Left ventricle myocardium inferior (tissue), 1 donor: ENCODE measurements at regions not wholly inside any gene's neighbourhood (a gene's known extent, or its start where the extent isn't known, plus 50 kb on each side); places are given as distances from the start of the nearest gene placed in this dataset.
"Not testable (repeated sequence)": the region's sequence is repeated elsewhere in the genome, so short reads cannot be mapped to it uniquely, and the experiment has no call there.

Source experiments
- DNase-seq: peaks from one replicate; pipeline ENCODE4 v3.0.0-alpha.2; 2020
- H3K27ac ChIP-seq: fragments of 200-600 bp; replicated peaks from 2 replicates; pipeline ENCODE4 v1.8.0; 2021
- H3K27me3 ChIP-seq: fragments of 200-600 bp; 2 replicates; pipeline ENCODE4 v1.8.0; 2021; ENCODE audit warnings: low read depth
- H3K36me3 ChIP-seq: fragments of 200-600 bp; 2 replicates; pipeline ENCODE4 v1.8.0; 2021
- H3K4me1 ChIP-seq: fragments of 200-600 bp; 2 replicates; pipeline ENCODE4 v1.8.0; 2021
- H3K4me3 ChIP-seq: fragments of 200-600 bp; 2 replicates; pipeline ENCODE4 v1.8.0; 2021; ENCODE audit warnings: mild to moderate bottlenecking, moderate library complexity
- H3K9me3 ChIP-seq: fragments of 200-600 bp; replicated peaks from 2 replicates; pipeline ENCODE4 v1.8.0; 2021
- intact Hi-C: fragments of 100-400 bp; cut with micrococcal nuclease; formaldehyde crosslinking; loops from one replicate; pipeline ENCODE4 v1.11.0; 2022
- TF ChIP-seq, protein P1 (sequence below): fragments of 200-600 bp; IDR thresholded peaks from 2 replicates; pipeline ENCODE4 v1.8.0; 2021; ENCODE audit warnings: antibody characterized with exemption, mild to moderate bottlenecking, borderline replicate concordance
- donor health status: DM: no; HTN: yes; CAD: no; lungs with severe emphysema.

DNA sequence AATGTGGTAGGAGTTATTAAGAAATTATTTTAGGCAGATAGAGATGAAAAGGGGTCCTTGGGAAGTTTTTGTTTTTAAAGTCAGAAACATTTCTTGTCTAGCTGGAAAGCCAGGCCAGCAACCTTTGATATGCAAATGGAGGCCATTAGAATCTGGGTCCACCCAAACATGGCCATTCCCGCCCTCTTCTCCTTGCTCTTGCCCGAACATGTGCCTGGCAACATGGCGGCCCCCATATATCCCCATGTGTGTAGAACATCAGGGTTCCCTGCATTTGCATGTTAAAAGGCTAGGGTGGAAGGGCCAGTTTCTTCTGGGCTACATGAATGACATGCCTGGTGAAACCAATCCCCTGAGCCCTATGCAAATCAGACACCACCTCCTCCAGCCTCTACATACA lies 80.7 kb upstream of the PLAC8 start:
- TF ChIP-seq, protein P1, sequence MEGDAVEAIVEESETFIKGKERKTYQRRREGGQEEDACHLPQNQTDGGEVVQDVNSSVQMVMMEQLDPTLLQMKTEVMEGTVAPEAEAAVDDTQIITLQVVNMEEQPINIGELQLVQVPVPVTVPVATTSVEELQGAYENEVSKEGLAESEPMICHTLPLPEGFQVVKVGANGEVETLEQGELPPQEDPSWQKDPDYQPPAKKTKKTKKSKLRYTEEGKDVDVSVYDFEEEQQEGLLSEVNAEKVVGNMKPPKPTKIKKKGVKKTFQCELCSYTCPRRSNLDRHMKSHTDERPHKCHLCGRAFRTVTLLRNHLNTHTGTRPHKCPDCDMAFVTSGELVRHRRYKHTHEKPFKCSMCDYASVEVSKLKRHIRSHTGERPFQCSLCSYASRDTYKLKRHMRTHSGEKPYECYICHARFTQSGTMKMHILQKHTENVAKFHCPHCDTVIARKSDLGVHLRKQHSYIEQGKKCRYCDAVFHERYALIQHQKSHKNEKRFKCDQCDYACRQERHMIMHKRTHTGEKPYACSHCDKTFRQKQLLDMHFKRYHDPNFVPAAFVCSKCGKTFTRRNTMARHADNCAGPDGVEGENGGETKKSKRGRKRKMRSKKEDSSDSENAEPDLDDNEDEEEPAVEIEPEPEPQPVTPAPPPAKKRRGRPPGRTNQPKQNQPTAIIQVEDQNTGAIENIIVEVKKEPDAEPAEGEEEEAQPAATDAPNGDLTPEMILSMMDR = no peak
- no peaks in the 10 kb centered on the region for H3K4me1 ChIP-seq
- DNase-seq = no peak
- H3K27me3 ChIP-seq = no peaks in the 10 kb centered on the region
- H3K9me3 ChIP-seq = peaks cover 11% of the 10 kb centered on the region
- H3K4me3 ChIP-seq = no peak overlapping the region
- no peak overlapping the region for H3K27ac ChIP-seq
- H3K36me3 ChIP-seq = no peaks in the 10 kb centered on the region
- intact Hi-C loops = no loop called here

DNA sequence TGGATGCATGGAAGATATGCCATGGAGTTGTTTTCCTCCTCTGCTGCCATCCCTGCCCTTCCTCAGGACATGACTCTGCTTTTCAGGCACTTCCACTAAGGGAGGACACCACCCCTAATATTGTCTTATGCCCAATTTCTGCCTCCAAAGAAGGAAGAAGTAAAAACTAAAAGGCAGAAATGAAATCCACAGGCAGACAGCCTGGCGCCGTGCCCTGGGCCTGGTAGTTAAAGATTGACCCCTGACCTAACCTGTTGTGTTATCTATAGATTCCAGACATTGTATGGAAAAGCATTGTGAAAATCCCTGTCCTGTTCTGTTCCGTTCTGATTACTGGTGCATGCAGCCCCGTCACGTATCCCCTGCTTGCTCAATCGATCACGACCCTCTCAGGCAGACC lies 80.1 kb upstream of the PLAC8 start:
- H3K4me1 ChIP-seq, H3K36me3 ChIP-seq, H3K27me3 ChIP-seq, H3K27ac ChIP-seq, H3K4me3 ChIP-seq, intact Hi-C loops: not testable (repeated sequence)
- peaks cover 11% of the 10 kb centered on the region for H3K9me3 ChIP-seq
- DNase-seq = peak; percentile 30

DNA sequence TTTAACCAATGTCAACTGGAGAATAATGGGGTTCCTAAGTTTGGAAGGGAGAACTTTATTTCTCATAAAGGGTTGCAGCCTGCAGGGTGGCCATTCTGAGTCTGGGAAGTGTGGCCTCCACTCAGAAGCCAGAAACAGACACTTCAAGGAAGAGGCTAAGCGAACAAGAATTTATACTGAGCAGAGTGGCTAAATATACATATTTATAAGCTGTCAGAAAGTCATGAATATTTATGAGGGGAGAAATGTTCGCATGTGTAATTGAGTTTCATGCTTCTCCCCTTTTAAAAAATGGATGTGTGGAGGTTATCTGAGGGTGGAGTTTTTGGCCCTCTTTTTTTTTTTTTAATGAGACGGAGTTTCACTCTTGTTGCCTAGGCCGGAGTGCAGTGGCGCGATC lies 78.1 kb upstream of the PLAC8 start:
- Histone ChIP-seq H3K27me3 (no peaks in the 10 kb centered on the region), H3K9me3 (no peaks in the 10 kb centered on the region), H3K36me3 (no peaks in the 10 kb centered on the region), H3K4me1 (no peaks in the 10 kb centered on the region), H3K27ac (no peak overlapping the region), H3K4me3 (no peak overlapping the region)
- TF ChIP-seq, protein P1 = no peak
- DNase-seq = no peak
- intact Hi-C loops = no loop called here

DNA sequence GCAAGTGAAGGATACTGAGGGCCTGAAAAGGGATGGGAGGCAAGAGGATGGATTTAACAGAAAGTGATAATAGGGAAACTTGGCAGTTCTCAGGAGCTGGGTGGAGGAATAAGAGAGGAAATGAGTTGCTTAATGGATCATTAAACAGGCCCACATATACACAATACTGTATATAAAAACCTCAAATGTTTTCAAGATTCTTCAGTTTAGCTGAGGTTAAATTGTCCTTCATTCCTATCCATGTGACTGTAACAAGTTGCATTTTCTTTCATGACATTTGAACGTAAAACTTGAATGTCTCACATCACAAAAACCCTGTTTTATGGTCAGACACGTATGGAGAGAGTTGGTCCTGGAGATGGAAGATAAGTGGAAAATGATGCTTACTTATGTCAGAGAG lies 76.5 kb upstream of the PLAC8 start:
- intact Hi-C loops = no loop called here
- Histone ChIP-seq H3K36me3 (no peaks in the 10 kb centered on the region), H3K4me3 (no peak overlapping the region), H3K9me3 (no peaks in the 10 kb centered on the region), H3K4me1 (no peaks in the 10 kb centered on the region), H3K27ac (no peak overlapping the region), H3K27me3 (no peaks in the 10 kb centered on the region)
- TF ChIP-seq, protein P1 = no peak
- DNase-seq = no peak

DNA sequence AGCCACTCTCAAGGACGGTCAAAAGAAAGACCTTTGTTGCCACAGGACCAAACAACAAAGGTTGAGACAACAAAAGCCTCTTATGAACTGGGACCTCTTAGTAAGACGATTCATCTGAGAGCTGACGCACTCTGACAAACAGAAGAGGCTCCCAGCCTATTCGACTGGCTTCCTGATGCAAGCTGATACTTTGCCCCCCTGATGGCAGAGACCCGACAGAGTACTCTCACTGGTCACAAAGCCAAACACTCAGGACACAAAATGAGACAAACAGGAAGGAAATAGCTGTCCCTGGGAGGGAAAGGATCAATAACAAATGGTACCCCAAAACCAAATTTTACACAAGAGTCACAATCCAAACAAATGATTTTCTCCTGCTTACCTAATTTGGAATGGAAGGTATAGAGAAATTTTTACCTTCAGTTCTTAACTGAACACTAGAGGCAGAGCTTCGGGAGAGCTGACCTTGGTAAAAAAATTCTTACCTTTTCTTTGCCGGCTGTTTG lies 75.2 kb upstream of the PLAC8 start:
- Histone ChIP-seq H3K27ac (no peak overlapping the region), H3K4me1 (no peaks in the 10 kb centered on the region), H3K36me3 (no peaks in the 10 kb centered on the region), H3K27me3 (no peaks in the 10 kb centered on the region), H3K4me3 (no peak overlapping the region), H3K9me3 (no peaks in the 10 kb centered on the region)
- TF ChIP-seq, protein P1 = no peak
- no peak for DNase-seq
- intact Hi-C loops = no loop called here

DNA sequence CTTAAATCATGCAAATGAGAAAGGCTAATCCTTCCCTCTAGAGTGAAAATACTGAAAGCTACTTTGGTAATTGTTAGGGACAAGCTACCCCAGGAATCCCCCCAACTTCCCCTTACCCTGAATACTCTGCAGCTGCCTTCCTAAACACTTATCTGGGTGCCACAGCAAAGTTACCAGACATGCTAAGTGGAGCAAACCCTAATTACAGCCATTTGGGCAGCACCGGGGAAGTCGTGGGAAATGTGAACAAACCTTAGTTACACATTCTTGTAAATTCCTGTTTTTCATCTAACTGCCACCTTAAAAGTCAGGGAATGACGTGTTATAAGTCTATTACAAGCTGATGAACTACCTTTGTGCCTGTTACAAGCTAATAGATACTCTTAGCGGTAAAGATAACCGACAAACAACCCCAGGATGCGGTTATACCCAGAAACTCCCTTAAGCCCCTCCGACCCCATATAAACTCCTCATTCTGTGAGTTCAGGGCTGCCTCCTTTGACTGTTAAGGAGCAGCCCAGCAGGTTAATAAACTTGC lies 66.0 kb upstream of the PLAC8 start:
- no peaks in the 10 kb centered on the region for H3K9me3 ChIP-seq
- H3K27ac ChIP-seq = no peak overlapping the region
- intact Hi-C loops = no loop called here
- TF ChIP-seq, protein P1 = no peak
- no peak overlapping the region for H3K4me3 ChIP-seq
- H3K27me3 ChIP-seq = no peaks in the 10 kb centered on the region
- no peaks in the 10 kb centered on the region for H3K36me3 ChIP-seq
- no peaks in the 10 kb centered on the region for H3K4me1 ChIP-seq
- DNase-seq = no peak
